ENCODE measurements at regions not wholly inside any gene's neighbourhood (a gene's known extent, or its start where the extent isn't known, plus 50 kb on each side); places are given as distances from the start of the nearest gene placed in this dataset.

GRCh38 chr13:111999352-111999751, 67.6 kb upstream of the SOX1 start:
- no peak for TF ChIP-seq CTCF (IDR thresholded peaks at IDR 0.05; ENCODE audit: insufficient read depth, low read length, severe bottlenecking)
- no peak for FAIRE-seq

GRCh38 chr13:112000888-112001287, 66.1 kb upstream of the SOX1 start:
- no peak for TF ChIP-seq CTCF (IDR thresholded peaks at IDR 0.05; ENCODE audit: insufficient read depth, low read length, severe bottlenecking)
- FAIRE-seq (no peak), DNase-seq (ENCODE audit: low read depth) (no peak)
- no peak overlapping the region for H3K4me3 ChIP-seq (ENCODE audit: low read depth, low read length)
- H3K27me3 ChIP-seq (ENCODE audit: control insufficient read depth, insufficient read depth, low read length) = no peaks in the 10 kb centered on the region
- no peaks in the 10 kb centered on the region for H3K36me3 ChIP-seq (ENCODE audit: control insufficient read depth, insufficient read depth, low read length)

More at GRCh38 chr13:111999352-111999751, 67.6 kb upstream of the SOX1 start:
- H3K27me3 ChIP-seq (ENCODE audit: control insufficient read depth, insufficient read depth, low read length) = no peaks in the 10 kb centered on the region
- H3K4me3 ChIP-seq (ENCODE audit: low read depth, low read length) = no peak overlapping the region
- no peaks in the 10 kb centered on the region for H3K36me3 ChIP-seq (ENCODE audit: control insufficient read depth, insufficient read depth, low read length)
- DNase-seq (ENCODE audit: low read depth) = no peak

- FAIRE-seq (no peak), DNase-seq (ENCODE audit: low read depth) (no peak)
- Histone ChIP-seq H3K4me3 (ENCODE audit: low read depth, low read length) (no peak overlapping the region), H3K36me3 (ENCODE audit: control insufficient read depth, insufficient read depth, low read length) (no peaks in the 10 kb centered on the region), H3K27me3 (ENCODE audit: control insufficient read depth, insufficient read depth, low read length) (no peaks in the 10 kb centered on the region)
- no peak for TF ChIP-seq CTCF (IDR thresholded peaks at IDR 0.05; ENCODE audit: insufficient read depth, low read length, severe bottlenecking)
Observed at GRCh38 chr13:112001571-112001970, 65.4 kb upstream of the SOX1 start.

GRCh38 chr13:112003396-112003795, 63.6 kb upstream of the SOX1 start:
- Histone ChIP-seq H3K36me3 (ENCODE audit: control insufficient read depth, insufficient read depth, low read length) (no peaks in the 10 kb centered on the region), H3K4me3 (ENCODE audit: low read depth, low read length) (no peak overlapping the region), H3K27me3 (ENCODE audit: control insufficient read depth, insufficient read depth, low read length) (no peaks in the 10 kb centered on the region)
- FAIRE-seq (no peak), DNase-seq (ENCODE audit: low read depth) (no peak)
- TF ChIP-seq CTCF (IDR thresholded peaks at IDR 0.05; ENCODE audit: insufficient read depth, low read length, severe bottlenecking) = no peak

- DNase-seq (ENCODE audit: low read depth) (no peak), FAIRE-seq (no peak)
- Histone ChIP-seq H3K4me3 (ENCODE audit: low read depth, low read length) (no peak overlapping the region), H3K27me3 (ENCODE audit: control insufficient read depth, insufficient read depth, low read length) (no peaks in the 10 kb centered on the region), H3K36me3 (ENCODE audit: control insufficient read depth, insufficient read depth, low read length) (no peaks in the 10 kb centered on the region)
- no peak for TF ChIP-seq CTCF (IDR thresholded peaks at IDR 0.05; ENCODE audit: insufficient read depth, low read length, severe bottlenecking)
Observed at GRCh38 chr13:112003941-112004340, 63.0 kb upstream of the SOX1 start.

DNA sequence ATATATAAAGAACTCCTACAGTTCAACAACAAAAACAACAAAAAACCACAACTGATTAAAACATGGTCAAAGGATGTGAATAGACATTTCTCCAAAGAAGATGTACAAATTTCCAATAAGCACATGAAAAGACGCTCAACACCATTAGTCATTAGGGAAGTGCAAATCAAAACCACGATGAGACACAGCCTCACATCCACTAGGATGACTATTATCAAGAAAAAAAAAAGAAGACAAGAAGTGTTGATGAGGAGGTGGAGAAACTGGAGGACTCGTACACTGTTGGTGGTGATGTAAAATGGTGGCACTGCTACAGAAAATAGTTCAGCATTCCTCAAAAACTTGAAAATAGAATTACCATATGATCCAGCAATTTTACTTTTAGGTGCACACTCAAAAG, 61.0 kb upstream of the SOX1 start:
- no peak overlapping the region for H3K4me3 ChIP-seq (ENCODE audit: low read depth, low read length)
- no peaks in the 10 kb centered on the region for H3K27me3 ChIP-seq (ENCODE audit: control insufficient read depth, insufficient read depth, low read length)
- H3K36me3 ChIP-seq (ENCODE audit: control insufficient read depth, insufficient read depth, low read length) = no peaks in the 10 kb centered on the region
- no peak for TF ChIP-seq CTCF (IDR thresholded peaks at IDR 0.05; ENCODE audit: insufficient read depth, low read length, severe bottlenecking)
- DNase-seq (ENCODE audit: low read depth) (no peak), FAIRE-seq (no peak)
